ENCODE measurements at regions not wholly inside any gene's neighbourhood (a gene's known extent, or its start where the extent isn't known, plus 50 kb on each side); places are given as distances from the start of the nearest gene placed in this dataset.
"Not testable (repeated sequence)": the region's sequence is repeated elsewhere in the genome, so short reads cannot be mapped to it uniquely, and the experiment has no call there.

- no peak for DNase-seq (ENCODE audit: low read depth in 4 of 4, low spot score in 1 of 4)
Observed at GRCh38 chr6:168915855-168916254, 337.8 kb downstream of the THBS2 start.

- DNase-seq (ENCODE audit: low read depth in 4 of 4, low spot score in 1 of 4), result no peak
Observed at GRCh38 chr6:168915242-168915641, 338.4 kb downstream of the THBS2 start.

- DNase-seq (ENCODE audit: low read depth in 4 of 4, low spot score in 1 of 4), result no peak
Observed at GRCh38 chr6:168913866-168914469, 339.7 kb downstream of the THBS2 start.

- DNase-seq (ENCODE audit: low read depth in 4 of 4, low spot score in 1 of 4), result not testable (repeated sequence)
Observed at GRCh38 chr6:168913231-168913865, 340.3 kb downstream of the THBS2 start.

GRCh38 chr6:168909288-168909687, 344.4 kb downstream of the THBS2 start:
- no peak for DNase-seq (ENCODE audit: low read depth in 4 of 4, low spot score in 1 of 4)

GRCh38 chr6:168908887-168909286, 344.8 kb downstream of the THBS2 start:
- no peak for DNase-seq (ENCODE audit: low read depth in 4 of 4, low spot score in 1 of 4)

- no peak for DNase-seq (ENCODE audit: low read depth in 4 of 4, low spot score in 1 of 4)
Observed at GRCh38 chr6:168908166-168908565, 345.5 kb downstream of the THBS2 start.

- DNase-seq (ENCODE audit: low read depth in 4 of 4, low spot score in 1 of 4), result no peak
Observed at GRCh38 chr6:168906391-168906790, 347.3 kb downstream of the THBS2 start.

GRCh38 chr6:168905451-168906090, 348.1 kb downstream of the THBS2 start:
- no peak for DNase-seq (ENCODE audit: low read depth in 4 of 4, low spot score in 1 of 4)

- no peak for DNase-seq (ENCODE audit: low read depth in 4 of 4, low spot score in 1 of 4)
Observed at GRCh38 chr6:168903613-168904345, 349.9 kb downstream of the THBS2 start.

- DNase-seq (ENCODE audit: low read depth in 4 of 4, low spot score in 1 of 4), result no peak
Observed at GRCh38 chr6:168902075-168902474, 351.6 kb downstream of the THBS2 start.

GRCh38 chr6:168901076-168901475, 352.6 kb downstream of the THBS2 start:
- DNase-seq (ENCODE audit: low read depth in 4 of 4, low spot score in 1 of 4), result no peak

GRCh38 chr6:168896321-168896720, 357.3 kb downstream of the THBS2 start:
- no peak for DNase-seq (ENCODE audit: low read depth in 4 of 4, low spot score in 1 of 4)

- DNase-seq (ENCODE audit: low read depth in 4 of 4, low spot score in 1 of 4), result peak; percentile 55 to 66 (median 64)
Observed at GRCh38 chr6:168895102-168895812, 358.4 kb downstream of the THBS2 start.

GRCh38 chr6:168892031-168892430, 361.6 kb downstream of the THBS2 start:
- DNase-seq (ENCODE audit: low read depth in 4 of 4, low spot score in 1 of 4), result no peak

GRCh38 chr6:168890981-168891365, 362.7 kb downstream of the THBS2 start:
- no peak for DNase-seq (ENCODE audit: low read depth in 4 of 4, low spot score in 1 of 4)

- DNase-seq (ENCODE audit: low read depth in 4 of 4, low spot score in 1 of 4), result no peak
Observed at GRCh38 chr6:168890306-168890980, 363.2 kb downstream of the THBS2 start.

- no peak for DNase-seq (ENCODE audit: low read depth in 4 of 4, low spot score in 1 of 4)
Observed at GRCh38 chr6:168888786-168889345, 364.8 kb downstream of the THBS2 start.

- DNase-seq (ENCODE audit: low read depth in 4 of 4, low spot score in 1 of 4), result no peak
Observed at GRCh38 chr6:168888102-168888501, 365.5 kb downstream of the THBS2 start.

GRCh38 chr6:168887621-168888020, 366.0 kb downstream of the THBS2 start:
- no peak for DNase-seq (ENCODE audit: low read depth in 4 of 4, low spot score in 1 of 4)

Measured in stimulated activated CD4-positive, alpha-beta T cell treated with anti-CD3 and anti-CD28 coated beads, Interleukin-1b, Interleukin-23, amount 100 ng/mL, for 24 hours (primary cell).